GM12878 (cell line): ENCODE measurements at regions not wholly inside any gene's neighbourhood (a gene's known extent, or its start where the extent isn't known, plus 50 kb on each side); places are given as distances from the start of the nearest gene placed in this dataset.

ENCODE experiments used
- ATAC-seq: fragments of 200-7000 bp; cut with Tn5 transposase; 3 replicates; pipeline ENCODE4 v1.9.1; 2020; ENCODE audit warnings: mild to moderate bottlenecking, moderate library complexity
- BruUV-seq: library from RNA; stranded (reverse); fragments of 400-500 nt; replicated peaks from 2 replicates; lab custom pipeline; 2021; lab: Mats Ljungman, UMichigan
- CTCF ChIA-PET: fragments of 300-600 bp; sonication (Branson Sonifier 250); formaldehyde crosslinking; extraction: SDS; loops from one replicate; lab custom pipeline; 2021; ENCODE audit warnings: inconsistent platforms; lab: Yijun Ruan, JAX
- POLR2A ChIA-PET: fragments of 350-600 bp; formaldehyde crosslinking; extraction: SDS; loops from one replicate; lab custom pipeline; 2021; ENCODE audit warnings: inconsistent platforms; lab: Charles Lee
- RAD21 ChIA-PET: fragments of 300-600 bp; sonication (Branson Sonifier 250); formaldehyde crosslinking; loops from one replicate; lab custom pipeline; 2023; ENCODE audit warnings: antibody characterized with exemption; ENCODE audit not compliant: unreplicated experiment; lab: Charles Lee
- SMC1A ChIA-PET: fragments of 300-600 bp; sonication (Branson Sonifier 250); formaldehyde crosslinking; loops from one replicate; lab custom pipeline; 2023; ENCODE audit not compliant: unreplicated experiment, uncharacterized antibody; lab: Charles Lee
- DNase-seq: peaks from one replicate; pipeline ENCODE4 v3.0.0-alpha.2; 2011; ENCODE audit warnings: low read depth, low spot score
- FAIRE-seq: peaks from 3 replicates; lab custom pipeline; 2011; peaks lifted over from hg19 to GRCh38; lab: Jason Lieb, UNC
- H2AFZ ChIP-seq: 2 replicates; pipeline ENCODE4 v1.6.0; 2011; ENCODE audit warnings: low read depth, low read length, control low read depth; ENCODE audit not compliant: control insufficient read depth
- H3K27ac ChIP-seq: 2 replicates; pipeline ENCODE4 v1.5.1; 2011; ENCODE audit warnings: control low read depth; ENCODE audit not compliant: control insufficient read depth, insufficient read depth
- H3K27me3 ChIP-seq, 2 experiments: replicated peaks in 1 of 2; 2 replicates each; pipeline versions ENCODE4 v1.6.0 to v1.6.1; 2011; ENCODE audit warnings: low read length in 1 of 2; ENCODE audit not compliant: control insufficient read depth in 2 of 2, insufficient read depth in 2 of 2
- H3K36me3 ChIP-seq, 2 experiments: 2 replicates each; pipeline ENCODE4 v1.5.1; 2011; ENCODE audit warnings: low read length in 1 of 2; ENCODE audit not compliant: control insufficient read depth in 2 of 2, insufficient read depth in 2 of 2
- H3K4me1 ChIP-seq: 2 replicates; pipeline ENCODE4 v1.6.1; 2011; ENCODE audit warnings: mild to moderate bottlenecking, low read length, moderate library complexity, mixed read lengths; ENCODE audit not compliant: control insufficient read depth, insufficient read depth
- H3K4me2 ChIP-seq: 2 replicates; pipeline ENCODE4 v1.6.0; 2011; ENCODE audit warnings: control low read depth; ENCODE audit not compliant: control insufficient read depth, insufficient read depth
- H3K4me3 ChIP-seq: fragments of 200-600 bp; sonication (generic); 2 replicates; pipeline ENCODE4 v1.5.1; 2016
- H3K79me2 ChIP-seq: 2 replicates; pipeline ENCODE4 v1.6.0; 2011; ENCODE audit warnings: low read length; ENCODE audit not compliant: control insufficient read depth, insufficient read depth
- H3K9ac ChIP-seq: 2 replicates; pipeline ENCODE4 v1.8.0; 2011; ENCODE audit warnings: low read length, control low read depth, mixed read lengths; ENCODE audit not compliant: control insufficient read depth, insufficient read depth
- H3K9me3 ChIP-seq: replicated peaks from 3 replicates; pipeline ENCODE4 v1.5.1; 2011; ENCODE audit warnings: mild to moderate bottlenecking, low read length; ENCODE audit not compliant: control insufficient read depth, insufficient read depth
- H4K20me1 ChIP-seq: 2 replicates; pipeline ENCODE4 v1.6.0; 2011; ENCODE audit not compliant: control insufficient read depth, insufficient read depth
- BCLAF1 ChIP-seq: fragments of 450-650 bp; IDR thresholded peaks from 2 replicates; pipeline ENCODE4 v1.6.1; 2017; ENCODE audit warnings: antibody characterized with exemption, mild to moderate bottlenecking, moderate library complexity
- CBFB ChIP-seq: IDR thresholded peaks from 2 replicates; pipeline ENCODE4 v1.6.1; 2016; ENCODE audit warnings: antibody characterized with exemption, low read depth
- MAX ChIP-seq: IDR thresholded peaks from 2 replicates; pipeline ENCODE4 v1.6.1; 2012; ENCODE audit warnings: low read depth, low read length, improper control_type of control experiment
- MTA3 ChIP-seq: IDR thresholded peaks from 2 replicates; pipeline ENCODE4 v1.6.1; 2012; ENCODE audit warnings: low read length, inconsistent platforms, borderline replicate concordance
- MYC ChIP-seq: IDR thresholded peaks from 2 replicates; pipeline ENCODE4 v1.6.1; 2011; ENCODE audit warnings: mild to moderate bottlenecking, low read length, moderate library complexity, inconsistent platforms; ENCODE audit not compliant: insufficient read depth, insufficient replicate concordance, insufficient read length, severe bottlenecking
- RFX5 ChIP-seq: IDR thresholded peaks from 2 replicates; pipeline ENCODE4 v1.6.1; 2011; ENCODE audit warnings: low read depth, low read length, improper control_type of control experiment
- SREBF1 ChIP-seq: IDR thresholded peaks from 2 replicates; pipeline ENCODE4 v1.6.1; 2012; ENCODE audit warnings: mild to moderate bottlenecking, low read length
- USF2 ChIP-seq: IDR thresholded peaks from 2 replicates; pipeline ENCODE4 v1.6.1; 2011; ENCODE audit warnings: low read depth, low read length, improper control_type of control experiment, borderline replicate concordance
- ZNF687 ChIP-seq: fragments of 450-650 bp; IDR thresholded peaks from 2 replicates; pipeline ENCODE4 v1.6.1; 2017; ENCODE audit warnings: mild to moderate bottlenecking, moderate library complexity
- WGBS: methylation state at CpG from one replicate; pipeline ENCODE4 v1.1.6; 2016; ENCODE audit warnings: low lambda C conversion rate; ENCODE audit not compliant: insufficient replicate concordance, insufficient coverage; ENCODE audit errors: missing lambda C conversion rate; 5-methylcytosine and 5-hydroxymethylcytosine counted together
- in situ Hi-C: fragments of 300-500 bp; cut with MboI; formaldehyde crosslinking; loops from 9 replicates; pipeline ENCODE4 v1.14.3; 2018; ENCODE audit warnings: mixed read lengths
- intact Hi-C: fragments of 100-400 bp; cut with micrococcal nuclease; formaldehyde crosslinking; loops from one replicate; pipeline ENCODE4 v1.14.2; 2022; ENCODE audit not compliant: unreplicated experiment

- FAIRE-seq (no peak), DNase-seq (no peak), ATAC-seq (no peak)
- ChIA-PET SMC1A (no interaction called here), POLR2A (no interaction called here), CTCF (no interaction called here), RAD21 (no interaction called here)
- no peak overlapping the region for H3K4me2 ChIP-seq
- H4K20me1 ChIP-seq = no peaks in the 10 kb centered on the region
- no TSS peak for BruUV-seq
- 29% methylated on average over 4 of the region's 4 CpGs for WGBS
- H3K9me3 ChIP-seq = no peaks in the 10 kb centered on the region
- intact Hi-C loops = no loop called here
- H2AFZ ChIP-seq = no peak overlapping the region
- peaks cover 0 to 1% of the 10 kb centered on the region in 2 experiments; a peak in 2 of 4 replicates for H3K27me3 ChIP-seq
- no peaks in the 10 kb centered on the region for H3K4me1 ChIP-seq
- H3K9ac ChIP-seq = no peak overlapping the region
- no peak overlapping the region for H3K4me3 ChIP-seq
- H3K27ac ChIP-seq = no peak overlapping the region
- H3K79me2 ChIP-seq = no peaks in the 10 kb centered on the region
- H3K36me3 ChIP-seq = no peaks in the 10 kb centered on the region
- TF ChIP-seq USF2 = no peak
- no peak for TF ChIP-seq BCLAF1
- TF ChIP-seq CBFB = no peak
- TF ChIP-seq SREBF1 = no peak
- no peak for TF ChIP-seq MTA3
- no peak for TF ChIP-seq MYC
- TF ChIP-seq RFX5 = no peak
- TF ChIP-seq MAX = no peak
- no peak for TF ChIP-seq ZNF687
- in situ Hi-C loops = no loop called here
Observed at GRCh38 chr18:10349561-10349960, 104.9 kb upstream of the APCDD1 start.
